ENCODE measurements at regions not wholly inside any gene's neighbourhood (a gene's known extent, or its start where the extent isn't known, plus 50 kb on each side); places are given as distances from the start of the nearest gene placed in this dataset.

GRCh38 chr2:11068079-11068741 is 87.1 kb upstream of the SLC66A3 start:
- TF ChIP-seq POLR2AphosphoS5 (IDR thresholded peaks at IDR 0.05; ENCODE audit: insufficient read depth in 1 of 2, low read depth in 1 of 2) (no peak), CTCF (IDR thresholded peaks at IDR 0.05) (no peak), POLR2A (IDR thresholded peaks at IDR 0.05) (no peak)
